Adrenal gland (tissue), 5 donors: ENCODE measurements at regions not wholly inside any gene's neighbourhood (a gene's known extent, or its start where the extent isn't known, plus 50 kb on each side); places are given as distances from the start of the nearest gene placed in this dataset.

Experiments
- POLR2A ChIP-seq, 2 donors: fragments of 450-650 bp; IDR thresholded peaks; one replicate each; pipeline ENCODE4 v1.6.1; 2017; ENCODE audit warnings: antibody characterized with exemption in 2 of 2, mild to moderate bottlenecking in 2 of 2, moderate library complexity in 1 of 2
- TF ChIP-seq, protein P1 (sequence below), 6 experiments: fragments of 450-650 bp in 4 of 6; fragments of 200-600 bp in 2 of 6; sonication (generic) in 1 of 6; IDR thresholded peaks; 1 replicate in 5 of 6; 2 replicates in 1 of 6; pipeline versions ENCODE4 v1.5.1 to v1.8.0; 2016 to 2021; ENCODE audit warnings: antibody characterized with exemption in 6 of 6, mild to moderate bottlenecking in 2 of 6, moderate library complexity in 1 of 6
- donor health status: DM: no; HTN: no; CAD: no.

DNA sequence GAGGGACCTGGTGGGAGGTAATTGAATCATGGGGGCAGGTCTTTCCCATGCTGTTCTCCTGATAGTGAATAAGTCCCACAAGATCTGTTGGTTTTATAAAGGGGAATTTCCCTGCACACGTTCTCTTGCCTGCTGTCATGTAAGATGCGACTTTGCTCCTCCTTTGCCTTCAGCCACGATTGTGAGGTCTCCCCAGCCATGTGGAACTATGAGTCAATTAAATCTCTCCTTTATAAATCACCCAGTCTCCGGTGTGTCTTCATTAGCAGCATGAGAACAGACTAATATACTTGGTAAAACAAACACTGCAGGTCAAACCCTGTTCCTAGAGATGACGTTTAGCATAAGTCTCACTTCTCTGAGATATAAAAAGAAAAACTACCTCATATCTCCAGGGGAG is 148.3 kb downstream of the MATN1 start:
- TF ChIP-seq, protein P1, sequence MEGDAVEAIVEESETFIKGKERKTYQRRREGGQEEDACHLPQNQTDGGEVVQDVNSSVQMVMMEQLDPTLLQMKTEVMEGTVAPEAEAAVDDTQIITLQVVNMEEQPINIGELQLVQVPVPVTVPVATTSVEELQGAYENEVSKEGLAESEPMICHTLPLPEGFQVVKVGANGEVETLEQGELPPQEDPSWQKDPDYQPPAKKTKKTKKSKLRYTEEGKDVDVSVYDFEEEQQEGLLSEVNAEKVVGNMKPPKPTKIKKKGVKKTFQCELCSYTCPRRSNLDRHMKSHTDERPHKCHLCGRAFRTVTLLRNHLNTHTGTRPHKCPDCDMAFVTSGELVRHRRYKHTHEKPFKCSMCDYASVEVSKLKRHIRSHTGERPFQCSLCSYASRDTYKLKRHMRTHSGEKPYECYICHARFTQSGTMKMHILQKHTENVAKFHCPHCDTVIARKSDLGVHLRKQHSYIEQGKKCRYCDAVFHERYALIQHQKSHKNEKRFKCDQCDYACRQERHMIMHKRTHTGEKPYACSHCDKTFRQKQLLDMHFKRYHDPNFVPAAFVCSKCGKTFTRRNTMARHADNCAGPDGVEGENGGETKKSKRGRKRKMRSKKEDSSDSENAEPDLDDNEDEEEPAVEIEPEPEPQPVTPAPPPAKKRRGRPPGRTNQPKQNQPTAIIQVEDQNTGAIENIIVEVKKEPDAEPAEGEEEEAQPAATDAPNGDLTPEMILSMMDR (IDR thresholded peaks at IDR 0.05): no peak
- no peak for TF ChIP-seq POLR2A (IDR thresholded peaks at IDR 0.05)
